ENCODE measurements at regions not wholly inside any gene's neighbourhood (a gene's known extent, or its start where the extent isn't known, plus 50 kb on each side); places are given as distances from the start of the nearest gene placed in this dataset.

DNA sequence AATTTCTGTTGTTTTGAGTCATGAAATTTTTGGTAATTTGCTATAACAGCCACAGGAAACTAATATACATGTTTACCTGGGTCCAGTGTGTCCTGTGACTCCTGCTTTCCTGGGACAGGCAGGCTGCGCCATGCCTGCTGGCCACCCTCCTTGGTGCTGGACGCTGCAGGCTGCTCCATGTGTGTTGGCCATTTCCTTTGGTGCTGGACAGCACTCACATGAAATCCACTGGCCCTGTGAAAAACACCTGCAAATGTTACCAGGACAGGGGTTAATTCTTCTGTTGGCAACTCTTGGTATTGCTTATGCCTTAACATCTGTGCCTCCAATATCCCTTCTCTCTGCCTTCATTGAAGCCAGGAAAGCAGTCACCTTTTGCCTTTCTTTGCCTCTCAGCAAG lies 86.9 kb upstream of the ATP10A start:
- TF ChIP-seq, protein P1, sequence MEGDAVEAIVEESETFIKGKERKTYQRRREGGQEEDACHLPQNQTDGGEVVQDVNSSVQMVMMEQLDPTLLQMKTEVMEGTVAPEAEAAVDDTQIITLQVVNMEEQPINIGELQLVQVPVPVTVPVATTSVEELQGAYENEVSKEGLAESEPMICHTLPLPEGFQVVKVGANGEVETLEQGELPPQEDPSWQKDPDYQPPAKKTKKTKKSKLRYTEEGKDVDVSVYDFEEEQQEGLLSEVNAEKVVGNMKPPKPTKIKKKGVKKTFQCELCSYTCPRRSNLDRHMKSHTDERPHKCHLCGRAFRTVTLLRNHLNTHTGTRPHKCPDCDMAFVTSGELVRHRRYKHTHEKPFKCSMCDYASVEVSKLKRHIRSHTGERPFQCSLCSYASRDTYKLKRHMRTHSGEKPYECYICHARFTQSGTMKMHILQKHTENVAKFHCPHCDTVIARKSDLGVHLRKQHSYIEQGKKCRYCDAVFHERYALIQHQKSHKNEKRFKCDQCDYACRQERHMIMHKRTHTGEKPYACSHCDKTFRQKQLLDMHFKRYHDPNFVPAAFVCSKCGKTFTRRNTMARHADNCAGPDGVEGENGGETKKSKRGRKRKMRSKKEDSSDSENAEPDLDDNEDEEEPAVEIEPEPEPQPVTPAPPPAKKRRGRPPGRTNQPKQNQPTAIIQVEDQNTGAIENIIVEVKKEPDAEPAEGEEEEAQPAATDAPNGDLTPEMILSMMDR (IDR thresholded peaks at IDR 0.05 in 2 of 3, conservative IDR thresholded peaks at IDR 0.05 in 1 of 3; ENCODE audit: borderline replicate concordance in 1 of 3, insufficient read depth in 1 of 3, low read depth in 2 of 3, low read length in 2 of 3), result no peak
- TF ChIP-seq, protein P2, sequence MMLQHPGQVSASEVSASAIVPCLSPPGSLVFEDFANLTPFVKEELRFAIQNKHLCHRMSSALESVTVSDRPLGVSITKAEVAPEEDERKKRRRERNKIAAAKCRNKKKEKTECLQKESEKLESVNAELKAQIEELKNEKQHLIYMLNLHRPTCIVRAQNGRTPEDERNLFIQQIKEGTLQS (IDR thresholded peaks at IDR 0.05), result no peak
- TF ChIP-seq POLR2A (IDR thresholded peaks at IDR 0.05; ENCODE audit: borderline replicate concordance, extremely low read depth, insufficient read depth, insufficient read length), result no peak
- TF ChIP-seq YY1 (IDR thresholded peaks at IDR 0.05; ENCODE audit: extremely low read depth, insufficient replicate concordance, low read depth, low read length), result no peak
- TF ChIP-seq, protein P3, sequence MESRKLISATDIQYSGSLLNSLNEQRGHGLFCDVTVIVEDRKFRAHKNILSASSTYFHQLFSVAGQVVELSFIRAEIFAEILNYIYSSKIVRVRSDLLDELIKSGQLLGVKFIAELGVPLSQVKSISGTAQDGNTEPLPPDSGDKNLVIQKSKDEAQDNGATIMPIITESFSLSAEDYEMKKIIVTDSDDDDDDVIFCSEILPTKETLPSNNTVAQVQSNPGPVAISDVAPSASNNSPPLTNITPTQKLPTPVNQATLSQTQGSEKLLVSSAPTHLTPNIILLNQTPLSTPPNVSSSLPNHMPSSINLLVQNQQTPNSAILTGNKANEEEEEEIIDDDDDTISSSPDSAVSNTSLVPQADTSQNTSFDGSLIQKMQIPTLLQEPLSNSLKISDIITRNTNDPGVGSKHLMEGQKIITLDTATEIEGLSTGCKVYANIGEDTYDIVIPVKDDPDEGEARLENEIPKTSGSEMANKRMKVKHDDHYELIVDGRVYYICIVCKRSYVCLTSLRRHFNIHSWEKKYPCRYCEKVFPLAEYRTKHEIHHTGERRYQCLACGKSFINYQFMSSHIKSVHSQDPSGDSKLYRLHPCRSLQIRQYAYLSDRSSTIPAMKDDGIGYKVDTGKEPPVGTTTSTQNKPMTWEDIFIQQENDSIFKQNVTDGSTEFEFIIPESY (IDR thresholded peaks at IDR 0.05; ENCODE audit: extremely low read depth, insufficient replicate concordance, low read length), result no peak
- no peak for TF ChIP-seq EZH2 (IDR thresholded peaks at IDR 0.05)
- no peak for TF ChIP-seq JUND (IDR thresholded peaks at IDR 0.05)
- TF ChIP-seq EZH2phosphoT487 (IDR thresholded peaks at IDR 0.05; ENCODE audit: borderline replicate concordance), result no peak
- TF ChIP-seq SIN3A (IDR thresholded peaks at IDR 0.05; ENCODE audit: low read depth), result no peak
- TF ChIP-seq FOSL1 (IDR thresholded peaks at IDR 0.05; ENCODE audit: low read depth), result no peak
- TF ChIP-seq POLR2AphosphoS5 (IDR thresholded peaks at IDR 0.05; ENCODE audit: low read depth, low read length), result no peak
- TF ChIP-seq SP1 (IDR thresholded peaks at IDR 0.05; ENCODE audit: low read depth), result no peak
